Activated CD4-positive, alpha-beta memory T cell treated with anti-CD3 and anti-CD28 coated beads for 36 hours (primary cell): ENCODE measurements at regions not wholly inside any gene's neighbourhood (a gene's known extent, or its start where the extent isn't known, plus 50 kb on each side); places are given as distances from the start of the nearest gene placed in this dataset.
"Not testable (repeated sequence)": the region's sequence is repeated elsewhere in the genome, so short reads cannot be mapped to it uniquely, and the experiment has no call there.

Experiments
- CTCF ChIA-PET: fragments of 350-600 bp; sonication (Branson Sonifier 250); formaldehyde crosslinking; loops from one replicate; lab custom pipeline; 2021; ENCODE audit warnings: antibody characterized with exemption, inconsistent platforms; lab: Charles Lee
- POLR2A ChIA-PET: fragments of 350-600 bp; sonication (Branson Sonifier 250); formaldehyde crosslinking; loops from one replicate; lab custom pipeline; 2021; ENCODE audit warnings: antibody characterized with exemption; lab: Charles Lee
- DNase-seq: peaks from one replicate; pipeline ENCODE4 v3.0.0-alpha.2; 2020
- H3K27ac Mint-ChIP-seq: one replicate; pipeline ENCODE4 v1.8.0; 2021; ENCODE audit warnings: mixed read lengths
- H3K27me3 Mint-ChIP-seq: one replicate; pipeline ENCODE4 v1.8.0; 2021; ENCODE audit warnings: mixed read lengths
- H3K36me3 Mint-ChIP-seq: one replicate; pipeline ENCODE4 v1.8.0; 2021; ENCODE audit warnings: mixed read lengths
- H3K4me1 Mint-ChIP-seq: one replicate; pipeline ENCODE4 v1.8.0; 2021; ENCODE audit warnings: low read depth, mixed read lengths
- H3K4me3 Mint-ChIP-seq: one replicate; pipeline ENCODE4 v1.8.0; 2021; ENCODE audit warnings: mild to moderate bottlenecking, mixed read lengths
- H3K9me3 Mint-ChIP-seq: one replicate; pipeline ENCODE4 v1.8.0; 2021; ENCODE audit warnings: mixed read lengths
- intact Hi-C: fragments of 100-400 bp; cut with micrococcal nuclease; formaldehyde crosslinking; loops from one replicate; pipeline ENCODE4 v1.15.1; 2023

- CTCF ChIA-PET, H3K27me3 Mint-ChIP-seq, DNase-seq, H3K9me3 Mint-ChIP-seq, H3K4me1 Mint-ChIP-seq, intact Hi-C loops, H3K36me3 Mint-ChIP-seq, POLR2A ChIA-PET, H3K4me3 Mint-ChIP-seq, H3K27ac Mint-ChIP-seq: not testable (repeated sequence)
Observed at GRCh38 chr11:89589413-89589812, 98.2 kb upstream of the NOX4 start.

GRCh38 chr11:89590008-89590632, 98.9 kb upstream of the NOX4 start:
- H3K27me3 Mint-ChIP-seq, H3K36me3 Mint-ChIP-seq, H3K9me3 Mint-ChIP-seq, intact Hi-C loops, H3K4me1 Mint-ChIP-seq, POLR2A ChIA-PET, CTCF ChIA-PET, DNase-seq, H3K4me3 Mint-ChIP-seq, H3K27ac Mint-ChIP-seq: not testable (repeated sequence)

GRCh38 chr11:89601263-89601662, 108.8 kb upstream of the TRIM77 start:
- CTCF ChIA-PET, H3K4me3 Mint-ChIP-seq, H3K27me3 Mint-ChIP-seq, H3K9me3 Mint-ChIP-seq, POLR2A ChIA-PET, H3K27ac Mint-ChIP-seq, DNase-seq, H3K36me3 Mint-ChIP-seq, H3K4me1 Mint-ChIP-seq, intact Hi-C loops: not testable (repeated sequence)

- no peak overlapping the region for H3K27ac Mint-ChIP-seq
- no peaks in the 10 kb centered on the region for H3K27me3 Mint-ChIP-seq
- H3K4me1 Mint-ChIP-seq, result no peaks in the 10 kb centered on the region
- CTCF ChIA-PET, result no interaction called here
- H3K4me3 Mint-ChIP-seq, result no peak overlapping the region
- DNase-seq, result no peak
- POLR2A ChIA-PET, result no interaction called here
- H3K9me3 Mint-ChIP-seq, result peaks cover 2% of the 10 kb centered on the region
- intact Hi-C loops, result no loop called here
- no peaks in the 10 kb centered on the region for H3K36me3 Mint-ChIP-seq
Observed at GRCh38 chr11:89604281-89604680, 105.8 kb upstream of the TRIM77 start.

- H3K4me1 Mint-ChIP-seq, H3K27ac Mint-ChIP-seq, DNase-seq, CTCF ChIA-PET, POLR2A ChIA-PET, H3K27me3 Mint-ChIP-seq, H3K9me3 Mint-ChIP-seq, H3K4me3 Mint-ChIP-seq, H3K36me3 Mint-ChIP-seq, intact Hi-C loops: not testable (repeated sequence)
Observed at GRCh38 chr11:89606845-89607244, 103.3 kb upstream of the TRIM77 start.

GRCh38 chr11:89607497-89607896, 102.6 kb upstream of the TRIM77 start:
- intact Hi-C loops, H3K4me1 Mint-ChIP-seq, H3K4me3 Mint-ChIP-seq, H3K27me3 Mint-ChIP-seq, POLR2A ChIA-PET, H3K9me3 Mint-ChIP-seq, H3K36me3 Mint-ChIP-seq, H3K27ac Mint-ChIP-seq, DNase-seq, CTCF ChIA-PET: not testable (repeated sequence)

GRCh38 chr11:89608234-89608966, 101.7 kb upstream of the TRIM77 start:
- H3K4me1 Mint-ChIP-seq, result peaks cover 2% of the 10 kb centered on the region
- intact Hi-C loops, result no loop called here
- H3K4me3 Mint-ChIP-seq, result no peak overlapping the region
- no peak overlapping the region for H3K27ac Mint-ChIP-seq
- H3K9me3 Mint-ChIP-seq, result no peaks in the 10 kb centered on the region
- POLR2A ChIA-PET, result no interaction called here
- DNase-seq, result no peak
- no peaks in the 10 kb centered on the region for H3K27me3 Mint-ChIP-seq
- CTCF ChIA-PET, result no interaction called here
- no peaks in the 10 kb centered on the region for H3K36me3 Mint-ChIP-seq

- ChIA-PET POLR2A (no interaction called here), CTCF (no interaction called here)
- no peak overlapping the region for H3K27ac Mint-ChIP-seq
- no peaks in the 10 kb centered on the region for H3K27me3 Mint-ChIP-seq
- no peak overlapping the region for H3K4me3 Mint-ChIP-seq
- H3K4me1 Mint-ChIP-seq, result peaks cover 2% of the 10 kb centered on the region
- intact Hi-C loops, result no loop called here
- no peaks in the 10 kb centered on the region for H3K9me3 Mint-ChIP-seq
- no peaks in the 10 kb centered on the region for H3K36me3 Mint-ChIP-seq
- DNase-seq, result no peak
Observed at GRCh38 chr11:89612096-89612495, 98.0 kb upstream of the TRIM77 start.

- no peaks in the 10 kb centered on the region for H3K36me3 Mint-ChIP-seq
- POLR2A ChIA-PET, result no interaction called here
- H3K27me3 Mint-ChIP-seq, result no peaks in the 10 kb centered on the region
- CTCF ChIA-PET, result no interaction called here
- no peaks in the 10 kb centered on the region for H3K9me3 Mint-ChIP-seq
- no peak overlapping the region for H3K4me3 Mint-ChIP-seq
- no peak overlapping the region for H3K27ac Mint-ChIP-seq
- intact Hi-C loops, result no loop called here
- no peak for DNase-seq
- peaks cover 2% of the 10 kb centered on the region for H3K4me1 Mint-ChIP-seq
Observed at GRCh38 chr11:89613911-89614310, 96.2 kb upstream of the TRIM77 start.

- H3K4me3 Mint-ChIP-seq, H3K36me3 Mint-ChIP-seq, H3K4me1 Mint-ChIP-seq, H3K27me3 Mint-ChIP-seq, DNase-seq, POLR2A ChIA-PET, CTCF ChIA-PET, H3K9me3 Mint-ChIP-seq, intact Hi-C loops, H3K27ac Mint-ChIP-seq: not testable (repeated sequence)
Observed at GRCh38 chr11:89614428-89614827, 95.7 kb upstream of the TRIM77 start.

GRCh38 chr11:89615642-89616041, 94.5 kb upstream of the TRIM77 start:
- H3K36me3 Mint-ChIP-seq, H3K9me3 Mint-ChIP-seq, POLR2A ChIA-PET, H3K27me3 Mint-ChIP-seq, H3K4me3 Mint-ChIP-seq, H3K4me1 Mint-ChIP-seq, DNase-seq, H3K27ac Mint-ChIP-seq, CTCF ChIA-PET: not testable (repeated sequence)
- intact Hi-C loops, result loop anchor here (5.0 kb wide), 1 partner anchor 518 kb away; no protein-coding TSS in a partner anchor

- POLR2A ChIA-PET, H3K27ac Mint-ChIP-seq, DNase-seq, H3K9me3 Mint-ChIP-seq, H3K27me3 Mint-ChIP-seq, H3K36me3 Mint-ChIP-seq, CTCF ChIA-PET, H3K4me3 Mint-ChIP-seq, H3K4me1 Mint-ChIP-seq: not testable (repeated sequence)
- intact Hi-C loops, result loop anchor here (5.0 kb wide), 1 partner anchor 519 kb away; no protein-coding TSS in a partner anchor
Observed at GRCh38 chr11:89616161-89616560, 93.9 kb upstream of the TRIM77 start.
